Suppressor macrophage treated with lipopolysaccharide for 1 hour (primary cell): ENCODE measurements at regions not wholly inside any gene's neighbourhood (a gene's known extent, or its start where the extent isn't known, plus 50 kb on each side); places are given as distances from the start of the nearest gene placed in this dataset.
"Not testable (repeated sequence)": the region's sequence is repeated elsewhere in the genome, so short reads cannot be mapped to it uniquely, and the experiment has no call there.

Source experiments
- DNase-seq, 3 donors: peaks; one replicate each; pipeline ENCODE4 v3.0.0-alpha.2; 2020 to 2022

- DNase-seq: no peak
These were observed 127.1 kb upstream of the TANK start for GRCh38 chr2:161033059-161033660.

GRCh38 chr2:161036926-161037325 lies 123.3 kb upstream of the TANK start:
- no peak for DNase-seq

GRCh38 chr2:161039071-161039470 lies 121.2 kb upstream of the TANK start:
- no peak for DNase-seq

- no peak for DNase-seq
These were observed 118.9 kb upstream of the TANK start for GRCh38 chr2:161041356-161041755.

- no peak for DNase-seq
These were observed 117.1 kb upstream of the TANK start for GRCh38 chr2:161042990-161043625.

GRCh38 chr2:161044095-161044865 lies 115.9 kb upstream of the TANK start:
- DNase-seq: no peak

GRCh38 chr2:161044921-161045320 lies 115.3 kb upstream of the TANK start:
- no peak for DNase-seq

GRCh38 chr2:161045726-161046125 lies 114.5 kb upstream of the TANK start:
- no peak for DNase-seq

GRCh38 chr2:161046876-161047275 lies 113.4 kb upstream of the TANK start:
- no peak for DNase-seq

- DNase-seq: no peak
These were observed 111.9 kb upstream of the TANK start for GRCh38 chr2:161048317-161048716.

GRCh38 chr2:161049559-161049958 lies 110.7 kb upstream of the TANK start:
- DNase-seq: no peak

GRCh38 chr2:161052214-161052613 lies 108.0 kb upstream of the TANK start:
- DNase-seq: no peak

GRCh38 chr2:161055289-161055688 lies 104.9 kb upstream of the TANK start:
- DNase-seq: no peak

- DNase-seq: no peak
These were observed 100.8 kb upstream of the TANK start for GRCh38 chr2:161059388-161059787.

GRCh38 chr2:161061786-161062185 lies 98.4 kb upstream of the TANK start:
- no peak for DNase-seq

- peak; percentile 85 to 95 (median 88) for DNase-seq
These were observed 96.9 kb upstream of the TANK start for GRCh38 chr2:161063157-161063945.

- no peak for DNase-seq
These were observed 96.3 kb upstream of the TANK start for GRCh38 chr2:161063946-161064306.

- no peak for DNase-seq
These were observed 92.3 kb upstream of the TANK start for GRCh38 chr2:161067846-161068350.

- DNase-seq: peak in 2 of 3 donors; percentile 42 to 49
These were observed 91.6 kb upstream of the TANK start for GRCh38 chr2:161068670-161069069.

- no peak for DNase-seq
These were observed 89.3 kb upstream of the TANK start for GRCh38 chr2:161070693-161071479.

GRCh38 chr2:161072436-161072835 lies 87.8 kb upstream of the TANK start:
- DNase-seq: not testable (repeated sequence)

GRCh38 chr2:161075701-161076100 lies 84.5 kb upstream of the TANK start:
- DNase-seq: no peak
